Left lung (tissue), 4 donors: ENCODE measurements at regions not wholly inside any gene's neighbourhood (a gene's known extent, or its start where the extent isn't known, plus 50 kb on each side); places are given as distances from the start of the nearest gene placed in this dataset.
A peak's percentile ranks its signal among the peaks of the same experiment; 100 is the strongest.

Source experiments
- ATAC-seq: fragments of 200-7000 bp; cut with Tn5 transposase; one replicate; pipeline ENCODE4 v1.9.1; 2020; ENCODE audit warnings: moderate library complexity
- DNase-seq, 4 donors: peaks; one replicate each; pipeline ENCODE4 v3.0.0-alpha.2; 2013 to 2020
- H3K27ac ChIP-seq, 2 donors: fragments of 200-600 bp; sonication (generic) in 1 of 2; one replicate each; pipeline versions ENCODE4 v1.5.0 to v1.8.0; 2020 to 2021
- H3K27me3 ChIP-seq, 2 donors: fragments of 200-600 bp; sonication (generic) in 1 of 2; one replicate each; pipeline versions ENCODE4 v1.5.0 to v1.8.0; 2020 to 2021
- H3K36me3 ChIP-seq, 2 donors: fragments of 200-600 bp; sonication (generic) in 1 of 2; one replicate each; pipeline versions ENCODE4 v1.5.0 to v1.8.0; 2020 to 2021
- H3K4me1 ChIP-seq, 2 donors: fragments of 200-600 bp; one replicate each; pipeline ENCODE4 v1.8.0; 2021
- H3K4me3 ChIP-seq, 2 donors: fragments of 200-600 bp; sonication (generic) in 1 of 2; one replicate each; pipeline versions ENCODE4 v1.5.0 to v1.8.0; 2020 to 2021; ENCODE audit warnings: mild to moderate bottlenecking in 1 of 2
- H3K9me3 ChIP-seq, 2 donors: fragments of 200-600 bp; sonication (generic) in 1 of 2; one replicate each; pipeline versions ENCODE4 v1.5.0 to v1.8.0; 2020 to 2021
- CTCF ChIP-seq, 2 donors: fragments of 200-600 bp; sonication (generic) in 1 of 2; IDR thresholded peaks; one replicate each; pipeline versions ENCODE4 v1.5.0 to v1.8.0; 2021; ENCODE audit warnings: antibody characterized with exemption in 2 of 2
- intact Hi-C, 2 donors: fragments of 100-400 bp; cut with DNase I; formaldehyde crosslinking; loops; one replicate each; pipeline versions ENCODE4 v1.11.2 to v1.14.2; 2022
- donor health status: DM: no; HTN: yes; CAD: no.
- donor health status: DM: no; HTN: no; CAD: no.

GRCh38 chr6:54059683-54060082 lies 51.6 kb upstream of the MLIP start:
- ATAC-seq (no peak), DNase-seq (no peak)
- H3K9me3 ChIP-seq, result no peaks in the 10 kb centered on the region
- H3K27ac ChIP-seq, result no peak overlapping the region
- H3K27me3 ChIP-seq, result no peaks in the 10 kb centered on the region
- no peaks in the 10 kb centered on the region for H3K36me3 ChIP-seq
- intact Hi-C loops, result no loop called here
- TF ChIP-seq CTCF (IDR thresholded peaks at IDR 0.05), result no peak
- no peak overlapping the region for H3K4me3 ChIP-seq
- no peaks in the 10 kb centered on the region for H3K4me1 ChIP-seq

- Histone ChIP-seq H3K27me3 (no peaks in the 10 kb centered on the region), H3K36me3 (no peaks in the 10 kb centered on the region), H3K4me3 (no peak overlapping the region), H3K9me3 (no peaks in the 10 kb centered on the region), H3K4me1 (no peaks in the 10 kb centered on the region), H3K27ac (no peak overlapping the region)
- intact Hi-C loops, result no loop called here
- DNase-seq (peak in 1 of 4 donors; percentile 15), ATAC-seq (no peak)
- TF ChIP-seq CTCF (IDR thresholded peaks at IDR 0.05), result no peak
Observed at GRCh38 chr6:54060286-54060685, 51.0 kb upstream of the MLIP start.
